DND-41 (cell line): ENCODE measurements at regions not wholly inside any gene's neighbourhood (a gene's known extent, or its start where the extent isn't known, plus 50 kb on each side); places are given as distances from the start of the nearest gene placed in this dataset.

Experiments
- ATAC-seq: fragments of 200-7000 bp; cut with Tn5 transposase; 3 replicates; pipeline ENCODE4 v1.9.1; 2021; ENCODE audit warnings: low read depth; ENCODE audit not compliant: insufficient read depth
- DNase-seq: peaks from one replicate; pipeline ENCODE4 v3.0.0-alpha.2; 2020
- H2AFZ ChIP-seq: 2 replicates; pipeline ENCODE4 v1.6.0; 2012; ENCODE audit warnings: low read depth, low read length
- H3K27ac ChIP-seq: 2 replicates; pipeline ENCODE4 v1.5.1; 2012; ENCODE audit warnings: low read length, inconsistent platforms
- H3K27me3 ChIP-seq: fragments of 200-600 bp; sonication (generic); 2 replicates; pipeline ENCODE4 v1.6.0; 2012; ENCODE audit warnings: low read length, mild to moderate bottlenecking, inconsistent platforms; ENCODE audit not compliant: insufficient read depth, poor library complexity
- H3K36me3 ChIP-seq: 2 replicates; pipeline ENCODE4 v1.5.1; 2012; ENCODE audit warnings: low read length, inconsistent platforms; ENCODE audit not compliant: insufficient read depth
- H3K4me1 ChIP-seq: 2 replicates; pipeline ENCODE4 v1.5.1; 2012; ENCODE audit warnings: mild to moderate bottlenecking, low read length; ENCODE audit not compliant: insufficient read depth
- H3K4me2 ChIP-seq: 2 replicates; pipeline ENCODE4 v1.6.0; 2012; ENCODE audit warnings: mild to moderate bottlenecking, moderate library complexity, low read length, inconsistent platforms; ENCODE audit not compliant: insufficient read depth
- H3K4me3 ChIP-seq, 2 experiments: fragments of 200-600 bp in 1 of 2; shearing (Covaris generic) in 1 of 2; 2 replicates each; pipeline ENCODE4 v1.5.1; 2012 to 2016; ENCODE audit warnings: inconsistent platforms in 2 of 2, low read length in 2 of 2, mild to moderate bottlenecking in 2 of 2, low read depth in 1 of 2, moderate library complexity in 1 of 2
- H3K79me2 ChIP-seq: 2 replicates; pipeline ENCODE4 v1.6.0; 2012; ENCODE audit warnings: low read length, inconsistent platforms; ENCODE audit not compliant: insufficient read depth
- H3K9ac ChIP-seq: 2 replicates; pipeline ENCODE4 v1.6.0; 2012; ENCODE audit warnings: low read depth, mild to moderate bottlenecking, inconsistent platforms, low read length, moderate library complexity
- H3K9me3 ChIP-seq: 2 replicates; pipeline ENCODE4 v1.5.1; 2012; ENCODE audit warnings: low read length, moderate library complexity, mild to moderate bottlenecking, inconsistent platforms; ENCODE audit not compliant: insufficient read depth, severe bottlenecking
- H4K20me1 ChIP-seq: 2 replicates; pipeline ENCODE4 v1.6.0; 2012; ENCODE audit warnings: low read length; ENCODE audit not compliant: insufficient read depth
- EZH2 ChIP-seq: IDR thresholded peaks from 3 replicates; pipeline ENCODE4 v1.6.1; 2012; ENCODE audit warnings: borderline replicate concordance, low read depth, mild to moderate bottlenecking, moderate library complexity, low read length, inconsistent platforms; ENCODE audit not compliant: severe bottlenecking
- TF ChIP-seq, protein P1 (sequence below): IDR thresholded peaks from 2 replicates; pipeline ENCODE4 v1.5.1; 2012; ENCODE audit warnings: borderline replicate concordance, low read length, moderate library complexity, mild to moderate bottlenecking; ENCODE audit not compliant: poor library complexity, severe bottlenecking; ENCODE audit errors: extremely low read depth

DNA sequence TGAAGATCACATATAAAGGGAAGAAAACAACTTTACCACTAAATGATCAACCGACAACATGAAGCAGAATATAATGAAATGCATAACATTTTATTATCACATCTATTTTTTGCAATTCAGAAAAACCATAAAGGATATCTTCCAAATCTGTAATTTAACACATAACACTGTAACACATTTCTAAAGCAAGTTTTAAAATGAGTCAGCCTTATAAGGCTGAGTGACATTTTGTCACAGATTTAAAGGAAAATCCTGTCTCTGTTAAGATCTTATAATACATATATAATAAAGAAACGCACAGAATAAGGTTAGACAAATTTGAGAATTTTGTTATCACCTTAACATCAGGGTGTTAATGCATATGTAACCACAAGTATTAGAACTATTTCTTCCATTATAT lies 198.4 kb upstream of the RASA1 start:
- ATAC-seq = no peak
- H3K4me3 ChIP-seq = no peak overlapping the region
- H3K27me3 ChIP-seq = no peaks in the 10 kb centered on the region
- H3K27ac ChIP-seq = no peak overlapping the region
- no peaks in the 10 kb centered on the region for H3K36me3 ChIP-seq
- H3K4me2 ChIP-seq = no peak overlapping the region
- no peak overlapping the region for H3K9ac ChIP-seq
- H3K4me1 ChIP-seq = no peaks in the 10 kb centered on the region
- H2AFZ ChIP-seq = no peak overlapping the region
- H4K20me1 ChIP-seq = no peaks in the 10 kb centered on the region
- DNase-seq = no peak
- H3K79me2 ChIP-seq = no peaks in the 10 kb centered on the region
- TF ChIP-seq, protein P1, sequence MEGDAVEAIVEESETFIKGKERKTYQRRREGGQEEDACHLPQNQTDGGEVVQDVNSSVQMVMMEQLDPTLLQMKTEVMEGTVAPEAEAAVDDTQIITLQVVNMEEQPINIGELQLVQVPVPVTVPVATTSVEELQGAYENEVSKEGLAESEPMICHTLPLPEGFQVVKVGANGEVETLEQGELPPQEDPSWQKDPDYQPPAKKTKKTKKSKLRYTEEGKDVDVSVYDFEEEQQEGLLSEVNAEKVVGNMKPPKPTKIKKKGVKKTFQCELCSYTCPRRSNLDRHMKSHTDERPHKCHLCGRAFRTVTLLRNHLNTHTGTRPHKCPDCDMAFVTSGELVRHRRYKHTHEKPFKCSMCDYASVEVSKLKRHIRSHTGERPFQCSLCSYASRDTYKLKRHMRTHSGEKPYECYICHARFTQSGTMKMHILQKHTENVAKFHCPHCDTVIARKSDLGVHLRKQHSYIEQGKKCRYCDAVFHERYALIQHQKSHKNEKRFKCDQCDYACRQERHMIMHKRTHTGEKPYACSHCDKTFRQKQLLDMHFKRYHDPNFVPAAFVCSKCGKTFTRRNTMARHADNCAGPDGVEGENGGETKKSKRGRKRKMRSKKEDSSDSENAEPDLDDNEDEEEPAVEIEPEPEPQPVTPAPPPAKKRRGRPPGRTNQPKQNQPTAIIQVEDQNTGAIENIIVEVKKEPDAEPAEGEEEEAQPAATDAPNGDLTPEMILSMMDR = no peak
- no peak for TF ChIP-seq EZH2
- H3K9me3 ChIP-seq = no peaks in the 10 kb centered on the region

DNA sequence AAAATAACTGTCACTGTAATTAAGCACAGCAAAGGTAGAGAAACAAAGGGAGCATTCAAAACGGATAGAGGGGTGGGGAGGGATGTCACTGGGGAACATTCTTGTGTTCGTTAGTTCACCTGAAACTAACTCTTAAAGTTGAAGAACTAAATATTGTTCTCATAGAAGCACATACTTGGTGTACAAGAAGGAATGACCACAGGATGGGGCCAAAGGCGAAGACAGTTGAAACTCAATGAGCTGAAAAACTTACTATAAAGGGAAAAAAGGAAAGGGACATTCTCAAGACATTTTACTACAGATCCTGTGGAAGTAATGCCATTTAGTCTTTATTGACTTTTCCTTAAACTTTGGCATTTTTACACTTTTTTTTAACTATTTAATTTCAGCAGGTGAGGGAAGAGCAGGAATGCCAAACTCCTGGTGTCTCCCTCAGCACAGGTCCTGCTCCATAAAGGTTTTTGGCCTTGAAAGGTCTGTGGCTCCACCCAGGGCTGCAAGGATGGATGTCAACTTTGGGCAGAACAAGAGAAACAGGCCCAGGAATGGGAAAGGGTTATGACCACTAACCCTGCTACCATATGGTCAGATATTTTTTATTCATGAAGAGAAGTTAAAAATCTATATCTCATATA lies 197.6 kb upstream of the RASA1 start:
- Histone ChIP-seq H3K9ac (no peak overlapping the region), H3K27me3 (no peaks in the 10 kb centered on the region), H3K4me1 (peaks cover 3% of the 10 kb centered on the region), H3K36me3 (no peaks in the 10 kb centered on the region), H3K27ac (no peak overlapping the region), H3K9me3 (no peaks in the 10 kb centered on the region), H3K4me3 (no peak overlapping the region), H3K79me2 (no peaks in the 10 kb centered on the region), H3K4me2 (no peak overlapping the region), H2AFZ (no peak overlapping the region), H4K20me1 (no peaks in the 10 kb centered on the region)
- ATAC-seq = no peak
- no peak for DNase-seq
- TF ChIP-seq, protein P1 = no peak
- no peak for TF ChIP-seq EZH2

DNA sequence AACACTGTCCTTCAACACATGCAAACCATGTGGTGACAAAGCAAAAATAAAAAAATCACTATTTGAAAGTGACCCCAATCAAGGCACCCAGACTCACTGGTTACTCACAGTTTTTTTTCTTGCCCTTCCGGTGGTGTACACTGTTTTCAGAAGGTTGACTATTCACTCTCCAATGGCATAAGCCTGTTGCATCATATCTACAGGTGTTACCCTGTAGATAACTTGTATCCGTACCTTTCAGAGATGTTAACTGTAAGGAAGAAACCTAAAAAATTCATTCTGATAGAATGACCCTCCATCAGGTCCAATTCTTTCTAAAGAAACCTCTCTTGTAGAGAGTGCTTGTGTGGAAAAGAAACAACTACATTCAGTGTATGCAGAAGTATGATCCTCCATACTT lies 193.6 kb upstream of the RASA1 start:
- TF ChIP-seq, protein P1 = no peak
- TF ChIP-seq EZH2 = no peak
- Histone ChIP-seq H3K9me3 (no peaks in the 10 kb centered on the region), H2AFZ (no peak overlapping the region), H3K4me2 (no peak overlapping the region), H3K4me3 (no peak overlapping the region), H3K36me3 (no peaks in the 10 kb centered on the region), H3K27ac (no peak overlapping the region), H4K20me1 (no peaks in the 10 kb centered on the region), H3K27me3 (no peaks in the 10 kb centered on the region), H3K79me2 (no peaks in the 10 kb centered on the region), H3K4me1 (peaks cover 8% of the 10 kb centered on the region), H3K9ac (no peak overlapping the region)
- no peak for ATAC-seq
- no peak for DNase-seq
